H9 (cell line): ENCODE measurements at regions not wholly inside any gene's neighbourhood (a gene's known extent, or its start where the extent isn't known, plus 50 kb on each side); places are given as distances from the start of the nearest gene placed in this dataset.

Experiments
- DNase-seq: peaks from one replicate; pipeline ENCODE4 v3.0.0-alpha.2; 2017
- H2AFZ ChIP-seq: one replicate; pipeline ENCODE4 v1.6.1; 2013; ENCODE audit warnings: mild to moderate bottlenecking, low read length, control low read depth, moderate library complexity
- H2AK5ac ChIP-seq: 2 replicates; pipeline ENCODE4 v1.6.1; 2013; ENCODE audit warnings: low read length, control low read depth, mixed read lengths; ENCODE audit not compliant: insufficient read length
- H2BK120ac ChIP-seq: one replicate; pipeline ENCODE4 v1.6.1; 2013; ENCODE audit warnings: low read depth, mild to moderate bottlenecking, low read length, control low read depth, inconsistent platforms; ENCODE audit not compliant: poor library complexity, severe bottlenecking
- H2BK12ac ChIP-seq: 2 replicates; pipeline ENCODE4 v1.6.1; 2013; ENCODE audit warnings: low read length, control low read depth, mixed read lengths, low read depth; ENCODE audit not compliant: insufficient read length
- H2BK15ac ChIP-seq: 2 replicates; pipeline ENCODE4 v1.6.1; 2013; ENCODE audit warnings: low read depth, low read length, control low read depth
- H2BK20ac ChIP-seq: one replicate; pipeline ENCODE4 v1.6.1; 2013; ENCODE audit warnings: low read depth, mild to moderate bottlenecking, low read length, control low read depth, inconsistent platforms; ENCODE audit not compliant: poor library complexity, severe bottlenecking
- H2BK5ac ChIP-seq: 2 replicates; pipeline ENCODE4 v1.6.1; 2013; ENCODE audit warnings: low read length, control low read depth, mixed read lengths; ENCODE audit not compliant: insufficient read length
- H3K14ac ChIP-seq: 2 replicates; pipeline ENCODE4 v1.6.1; 2013; ENCODE audit warnings: low read length, control low read depth; ENCODE audit not compliant: insufficient read depth
- H3K18ac ChIP-seq: 2 replicates; pipeline ENCODE4 v1.6.1; 2013; ENCODE audit warnings: low read depth, mild to moderate bottlenecking, mixed read lengths, low read length, control low read depth; ENCODE audit not compliant: insufficient read length
- H3K23ac ChIP-seq: 2 replicates; pipeline ENCODE4 v1.6.1; 2013; ENCODE audit warnings: low read length, control low read depth, mixed read lengths, low read depth; ENCODE audit not compliant: insufficient read length
- H3K23me2 ChIP-seq: 2 replicates; pipeline ENCODE4 v1.6.1; 2013; ENCODE audit warnings: low read depth, mild to moderate bottlenecking, mixed read lengths, low read length, control low read depth; ENCODE audit not compliant: insufficient read length, poor library complexity, severe bottlenecking
- H3K27ac ChIP-seq: 2 replicates; pipeline ENCODE4 v1.5.1; 2013; ENCODE audit warnings: low read length, control low read depth, mixed read lengths, low read depth; ENCODE audit not compliant: insufficient read length
- H3K27me3 ChIP-seq: 2 replicates; pipeline ENCODE4 v1.6.1; 2013; ENCODE audit warnings: low read length, control low read depth, inconsistent platforms; ENCODE audit not compliant: insufficient read depth
- H3K4ac ChIP-seq: 2 replicates; pipeline ENCODE4 v1.6.1; 2013; ENCODE audit warnings: low read depth, mild to moderate bottlenecking, control low read depth, inconsistent platforms, low read length, moderate library complexity
- H3K4me1 ChIP-seq: 2 replicates; pipeline ENCODE4 v1.6.1; 2013; ENCODE audit warnings: low read length, control low read depth, inconsistent platforms; ENCODE audit not compliant: insufficient read depth
- H3K4me2 ChIP-seq: 2 replicates; pipeline ENCODE4 v1.6.1; 2013; ENCODE audit warnings: low read length, control low read depth, mixed read lengths; ENCODE audit not compliant: insufficient read length, insufficient read depth
- H3K56ac ChIP-seq: 2 replicates; pipeline ENCODE4 v1.6.1; 2013; ENCODE audit warnings: low read depth, mild to moderate bottlenecking, mixed read lengths, low read length, control low read depth; ENCODE audit not compliant: insufficient read length
- H3K79me1 ChIP-seq: 2 replicates; pipeline ENCODE4 v1.6.1; 2013; ENCODE audit warnings: low read depth, mild to moderate bottlenecking, moderate library complexity, low read length, control low read depth, inconsistent platforms; ENCODE audit not compliant: insufficient read depth, poor library complexity, severe bottlenecking
- H3K79me2 ChIP-seq: 2 replicates; pipeline ENCODE4 v1.6.1; 2013; ENCODE audit warnings: low read length, control low read depth, inconsistent platforms; ENCODE audit not compliant: insufficient read depth
- H3K9ac ChIP-seq: 2 replicates; pipeline ENCODE4 v1.6.1; 2013; ENCODE audit warnings: low read length, control low read depth, mixed read lengths; ENCODE audit not compliant: insufficient read length; ENCODE audit errors: extremely low read depth
- H3K9me3 ChIP-seq: one replicate; pipeline ENCODE4 v1.6.1; 2013; ENCODE audit warnings: low read depth, low read length, inconsistent platforms; ENCODE audit not compliant: control insufficient read depth
- H3T11ph ChIP-seq: one replicate; pipeline ENCODE4 v1.6.1; 2013; ENCODE audit warnings: mild to moderate bottlenecking, low read length, control low read depth, inconsistent platforms
- H4K20me1 ChIP-seq: one replicate; pipeline ENCODE4 v1.6.1; 2013; ENCODE audit not compliant: control insufficient read depth, insufficient read length, insufficient read depth
- H4K5ac ChIP-seq: 2 replicates; pipeline ENCODE4 v1.6.1; 2013; ENCODE audit warnings: low read depth, mild to moderate bottlenecking, mixed read lengths, low read length, control low read depth; ENCODE audit not compliant: insufficient read length
- H4K8ac ChIP-seq: replicated peaks from 2 replicates; pipeline ENCODE4 v1.6.1; 2013; ENCODE audit warnings: low read length, control low read depth, mixed read lengths, low read depth; ENCODE audit not compliant: insufficient read length
- H4K91ac ChIP-seq: 2 replicates; pipeline ENCODE4 v1.6.1; 2013; ENCODE audit warnings: low read depth, mild to moderate bottlenecking, moderate library complexity, mixed read lengths, low read length, control low read depth; ENCODE audit not compliant: insufficient read length
- H3K27ac Mint-ChIP-seq, 3 experiments: 2 replicates in 2 of 3; 3 replicates in 1 of 3; pipeline ENCODE4 v1.8.0; 2020 to 2021; ENCODE audit warnings: mixed read lengths in 3 of 3, mild to moderate bottlenecking in 1 of 3, moderate library complexity in 1 of 3
- H3K27me3 Mint-ChIP-seq: 2 replicates; pipeline ENCODE4 v1.8.0; 2021; ENCODE audit warnings: low read depth, mild to moderate bottlenecking, moderate library complexity, mixed read lengths
- H3K36me3 Mint-ChIP-seq, 3 experiments: 2 replicates in 2 of 3; 3 replicates in 1 of 3; pipeline ENCODE4 v1.8.0; 2020 to 2021; ENCODE audit warnings: low read depth in 3 of 3, mixed read lengths in 3 of 3; ENCODE audit not compliant: insufficient read depth in 1 of 3
- H3K4me1 Mint-ChIP-seq, 2 experiments: 2 replicates each; pipeline ENCODE4 v1.8.0; 2020; ENCODE audit warnings: mixed read lengths in 2 of 2
- H3K4me3 Mint-ChIP-seq, 2 experiments: 2 replicates in 1 of 2; 3 replicates in 1 of 2; pipeline ENCODE4 v1.8.0; 2020 to 2021; ENCODE audit warnings: mild to moderate bottlenecking in 2 of 2, mixed read lengths in 2 of 2, moderate library complexity in 1 of 2
- H3K9me3 Mint-ChIP-seq, 2 experiments: 2 replicates in 1 of 2; 3 replicates in 1 of 2; pipeline ENCODE4 v1.8.0; 2020; ENCODE audit warnings: mild to moderate bottlenecking in 2 of 2, mixed read lengths in 2 of 2, moderate library complexity in 1 of 2
- CTCF ChIP-seq: fragments of 200-600 bp; sonication (generic); conservative IDR thresholded peaks from 3 replicates; pipeline ENCODE4 v1.8.0; 2021; ENCODE audit warnings: antibody characterized with exemption, mild to moderate bottlenecking
- WGBS: extraction: QIAGEN DNeasy Blood & Tissue Kit; methylation state at CpG from one replicate; pipeline ENCODE4 v1.1.7; 2013; ENCODE audit warnings: missing lambda C conversion rate, low lambda C conversion rate, mixed read lengths; ENCODE audit not compliant: insufficient read length; ENCODE audit errors: extremely low coverage; 5-methylcytosine and 5-hydroxymethylcytosine counted together

- H3K18ac ChIP-seq: no peak overlapping the region
- no peaks in the 10 kb centered on the region for H3K4me1 ChIP-seq
- no peaks in the 10 kb centered on the region for H3K9me3 ChIP-seq
- no peak overlapping the region for H3K4me3 Mint-ChIP-seq
- H2BK15ac ChIP-seq: no peak overlapping the region
- no peak for DNase-seq
- no peak overlapping the region for H3K9ac ChIP-seq
- no peak overlapping the region for H3K4ac ChIP-seq
- H3K23me2 ChIP-seq: no peaks in the 10 kb centered on the region
- H2BK5ac ChIP-seq: no peak overlapping the region
- no peaks in the 10 kb centered on the region for H3K79me1 ChIP-seq
- no peak overlapping the region for H4K5ac ChIP-seq
- H3K27ac Mint-ChIP-seq: no peak overlapping the region
- no CpG with 5 or more reads among the region's 4 CpGs for WGBS
- H4K91ac ChIP-seq: no peak overlapping the region
- H3T11ph ChIP-seq: no peak overlapping the region
- H4K20me1 ChIP-seq: no peaks in the 10 kb centered on the region
- H3K9me3 Mint-ChIP-seq: no peaks in the 10 kb centered on the region
- no peak overlapping the region for H2BK120ac ChIP-seq
- H4K8ac ChIP-seq: no peak overlapping the region
- H2BK12ac ChIP-seq: no peak overlapping the region
- no peak overlapping the region for H3K23ac ChIP-seq
- no peaks in the 10 kb centered on the region for H3K4me1 Mint-ChIP-seq
- H3K27me3 Mint-ChIP-seq: no peaks in the 10 kb centered on the region; the same call in 1 of the 2 replicates
- H2AK5ac ChIP-seq: no peak overlapping the region
- H3K36me3 Mint-ChIP-seq: no peaks in the 10 kb centered on the region
- no peaks in the 10 kb centered on the region for H3K27me3 ChIP-seq
- TF ChIP-seq CTCF: no peak
- no peak overlapping the region for H3K56ac ChIP-seq
- H3K14ac ChIP-seq: no peak overlapping the region
- no peak overlapping the region for H2BK20ac ChIP-seq
- H2AFZ ChIP-seq: no peak overlapping the region
- no peaks in the 10 kb centered on the region for H3K79me2 ChIP-seq
- H3K27ac ChIP-seq: no peak overlapping the region
- H3K4me2 ChIP-seq: no peak overlapping the region
Observed at GRCh38 chr9:90308691-90309090, 333.9 kb downstream of the DIRAS2 start.
